Fibroblast of upper back skin (primary cell): ENCODE measurements at regions not wholly inside any gene's neighbourhood (a gene's known extent, or its start where the extent isn't known, plus 50 kb on each side); places are given as distances from the start of the nearest gene placed in this dataset.

ENCODE experiments used
- DNase-seq: peaks from one replicate; pipeline ENCODE4 v3.0.0-alpha.2; 2013

GRCh38 chr9:11002705-11003104 is 389.9 kb upstream of the PTPRD start:
- no peak for DNase-seq

- DNase-seq, result no peak
These were observed 391.0 kb upstream of the PTPRD start for GRCh38 chr9:11003836-11004235.

- DNase-seq, result no peak
These were observed 398.9 kb upstream of the PTPRD start for GRCh38 chr9:11011696-11012095.

GRCh38 chr9:11016081-11016480 is 403.3 kb upstream of the PTPRD start:
- no peak for DNase-seq

- no peak for DNase-seq
These were observed 410.4 kb upstream of the PTPRD start for GRCh38 chr9:11023201-11023600.

GRCh38 chr9:11025775-11026174 is 413.0 kb upstream of the PTPRD start:
- no peak for DNase-seq

DNA sequence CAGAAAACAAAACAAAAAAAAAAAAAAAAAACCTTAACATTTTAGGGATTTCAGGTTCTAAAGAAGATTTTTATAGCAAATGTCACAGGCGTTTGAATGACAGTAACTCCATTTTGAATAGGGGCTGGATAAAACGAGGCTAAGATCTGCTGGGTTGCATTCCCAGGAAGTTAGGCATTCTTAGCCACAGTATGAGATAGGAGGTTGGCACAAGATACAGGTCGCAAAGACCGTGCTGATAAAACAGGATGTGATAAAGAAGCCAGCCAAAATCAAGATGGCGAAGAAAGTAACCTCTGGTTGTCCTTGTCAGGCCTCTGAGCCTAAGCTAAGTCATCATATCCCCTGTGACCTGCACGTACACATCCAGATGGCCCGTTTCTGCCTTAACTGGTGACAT is 425.6 kb upstream of the PTPRD start:
- no peak for DNase-seq

- no peak for DNase-seq
These were observed 426.2 kb upstream of the PTPRD start for GRCh38 chr9:11039006-11039405.

DNA sequence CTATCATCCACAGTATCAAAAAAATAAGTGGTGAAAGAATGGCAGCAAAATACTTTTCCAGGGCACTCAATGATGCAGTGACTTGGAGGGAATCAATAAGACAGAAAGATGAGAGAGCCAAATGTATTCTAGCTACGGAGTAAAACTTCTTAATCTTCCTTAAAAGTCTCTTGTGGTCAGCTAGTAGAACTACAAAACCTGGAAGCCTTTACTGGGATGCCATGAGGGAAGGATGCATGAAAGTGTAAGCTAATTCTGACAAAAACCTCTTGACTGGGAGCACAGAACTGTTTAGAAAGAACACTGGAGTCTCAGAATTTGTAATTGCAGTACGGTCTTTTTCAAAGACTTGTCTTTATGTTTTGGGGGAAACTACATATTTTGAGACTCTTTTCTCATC is 432.8 kb upstream of the PTPRD start:
- no peak for DNase-seq

DNA sequence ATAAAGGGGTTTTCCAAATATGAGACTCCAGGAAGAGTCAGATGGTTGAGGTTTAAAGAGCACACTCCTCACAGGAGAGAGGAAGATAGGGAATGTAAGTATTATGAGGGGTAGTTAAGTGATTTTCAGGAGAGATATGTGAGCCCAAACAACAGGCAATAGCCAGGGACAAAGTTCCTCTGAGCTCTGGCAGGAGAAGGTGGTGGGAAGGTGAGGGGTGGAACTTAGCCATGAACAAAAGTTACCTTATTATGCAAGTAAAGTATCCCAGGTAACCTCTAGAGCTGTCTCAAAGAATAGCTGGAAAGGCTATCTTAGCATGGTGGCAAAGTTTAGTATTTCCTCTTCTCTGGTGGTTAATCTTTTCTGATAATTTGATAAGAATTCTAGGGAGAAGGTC is 450.5 kb upstream of the PTPRD start:
- no peak for DNase-seq

GRCh38 chr9:11064909-11065308 is 452.1 kb upstream of the PTPRD start:
- DNase-seq, result no peak

GRCh38 chr9:11072176-11072575 is 459.4 kb upstream of the PTPRD start:
- DNase-seq, result no peak

GRCh38 chr9:11086561-11086960 is 473.8 kb upstream of the PTPRD start:
- DNase-seq, result peak; percentile 74

DNA sequence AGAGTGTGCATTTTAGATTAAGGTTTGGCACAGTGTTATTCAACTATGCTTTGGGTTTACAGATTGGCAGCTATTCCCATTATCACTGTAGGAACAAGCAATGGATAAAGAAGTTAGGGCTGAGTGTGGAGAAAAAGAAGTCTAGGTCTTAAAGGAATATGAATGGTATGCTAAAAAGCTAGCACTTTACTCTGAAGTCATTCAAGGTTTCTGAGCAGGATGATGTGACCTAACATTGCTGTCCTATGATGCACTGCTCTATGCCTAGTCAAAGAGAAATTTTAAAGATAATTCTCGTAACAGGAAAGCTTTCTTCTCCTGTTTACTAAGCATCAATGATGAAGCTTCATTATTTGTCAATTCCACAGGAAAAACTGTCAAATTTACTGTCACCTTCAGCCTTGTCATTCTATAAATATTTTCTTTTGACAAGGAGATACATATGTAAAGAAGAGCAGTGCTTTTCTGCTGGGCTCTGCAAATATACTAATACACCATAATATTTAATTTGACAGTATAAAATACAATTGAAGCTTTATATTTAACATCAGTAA is 476.1 kb upstream of the PTPRD start:
- peak; percentile 9 for DNase-seq

- no peak for DNase-seq
These were observed 480.2 kb upstream of the PTPRD start for GRCh38 chr9:11092974-11093373.

DNA sequence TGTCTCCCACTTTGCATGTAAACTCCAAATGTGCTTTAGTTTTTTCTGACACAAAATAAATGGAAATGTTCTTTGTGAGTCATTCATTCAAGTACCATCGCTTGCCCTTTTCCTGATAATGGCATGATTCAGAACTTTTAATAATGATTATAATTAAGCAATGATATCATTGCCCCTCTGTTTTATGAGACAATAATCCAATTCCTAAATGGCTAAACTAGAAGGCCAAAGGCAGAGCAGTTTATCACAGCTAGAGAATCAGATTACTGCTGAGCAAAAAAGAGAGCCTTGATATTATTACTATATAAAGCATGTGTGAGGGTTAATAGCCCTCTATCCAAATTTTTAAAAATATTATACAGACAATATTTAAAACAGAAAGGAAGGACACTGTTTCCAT is 484.2 kb upstream of the PTPRD start:
- no peak for DNase-seq

GRCh38 chr9:11103525-11103924 is 490.7 kb upstream of the PTPRD start:
- no peak for DNase-seq

DNA sequence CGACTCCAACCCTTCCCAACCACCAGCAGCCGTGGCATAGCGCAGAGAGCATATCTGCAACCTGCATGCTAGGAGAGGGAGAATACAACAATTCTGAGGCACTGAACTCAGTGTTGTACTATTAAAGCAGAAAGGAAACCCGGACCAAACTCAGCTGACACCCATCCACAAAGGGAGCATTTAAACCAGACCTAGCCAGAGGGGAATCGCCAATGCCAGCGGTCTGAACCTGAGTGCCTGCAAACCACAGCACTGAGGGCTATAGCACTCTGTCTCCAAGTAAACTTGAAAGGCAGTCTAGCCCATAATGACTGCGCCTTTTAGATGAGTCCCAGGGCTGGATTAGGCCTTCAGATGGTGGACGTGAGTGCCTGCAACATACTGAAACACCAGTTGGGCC is 494.4 kb upstream of the PTPRD start:
- no peak for DNase-seq

GRCh38 chr9:11128156-11128555 is 515.4 kb upstream of the PTPRD start:
- DNase-seq, result no peak

DNA sequence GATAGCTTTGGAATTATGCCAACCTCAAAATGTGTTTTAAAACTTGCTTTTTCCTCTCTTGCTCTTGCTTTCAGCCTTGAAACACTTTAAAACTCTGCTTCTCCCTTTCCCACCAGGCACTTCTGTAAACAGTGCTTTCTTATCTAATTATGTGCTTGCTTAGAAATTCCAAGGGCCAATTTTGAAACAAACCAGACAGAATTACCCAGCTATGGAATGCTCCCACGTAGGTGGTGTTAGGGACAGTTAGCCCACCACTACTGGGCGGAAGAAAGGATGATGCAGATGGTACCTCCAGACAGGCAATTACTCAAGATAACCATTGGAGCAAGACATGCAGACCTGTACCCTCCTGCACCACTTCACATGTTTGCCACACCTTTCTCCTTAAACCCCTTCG is 523.0 kb upstream of the PTPRD start:
- no peak for DNase-seq

GRCh38 chr9:11141357-11141756 is 528.6 kb upstream of the PTPRD start:
- no peak for DNase-seq

GRCh38 chr9:11142965-11143738 is 530.4 kb upstream of the PTPRD start:
- no peak for DNase-seq

- DNase-seq, result no peak
These were observed 531.9 kb upstream of the PTPRD start for GRCh38 chr9:11144746-11145145.

GRCh38 chr9:11148189-11148588 is 535.4 kb upstream of the PTPRD start:
- no peak for DNase-seq

- DNase-seq, result no peak
These were observed 536.3 kb upstream of the PTPRD start for GRCh38 chr9:11149065-11149464.
